ENCODE measurements at regions not wholly inside any gene's neighbourhood (a gene's known extent, or its start where the extent isn't known, plus 50 kb on each side); places are given as distances from the start of the nearest gene placed in this dataset.

DNA sequence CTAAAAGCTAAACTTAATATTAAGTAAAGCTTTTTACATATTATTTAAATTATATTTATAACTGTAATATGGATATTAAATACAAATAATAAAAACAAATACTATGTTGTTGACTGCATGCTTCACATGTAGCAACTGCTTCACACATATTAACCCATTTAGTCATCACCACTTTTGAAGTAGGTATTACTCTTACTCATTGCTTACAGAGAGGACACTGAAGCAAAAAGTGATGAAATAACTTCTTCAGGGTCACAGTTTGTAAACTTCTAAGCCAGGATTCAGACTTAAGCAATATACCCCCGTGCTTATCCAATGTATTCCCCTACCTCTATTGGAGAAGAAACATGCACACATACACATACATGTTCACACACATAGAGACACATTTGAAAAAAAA, 166.6 kb downstream of the DKK2 start:
- H3K27me3 ChIP-seq (ENCODE audit: control insufficient read depth in 1 of 2, insufficient read depth in 2 of 2, low read length in 2 of 2) = no peaks in the 10 kb centered on the region

DNA sequence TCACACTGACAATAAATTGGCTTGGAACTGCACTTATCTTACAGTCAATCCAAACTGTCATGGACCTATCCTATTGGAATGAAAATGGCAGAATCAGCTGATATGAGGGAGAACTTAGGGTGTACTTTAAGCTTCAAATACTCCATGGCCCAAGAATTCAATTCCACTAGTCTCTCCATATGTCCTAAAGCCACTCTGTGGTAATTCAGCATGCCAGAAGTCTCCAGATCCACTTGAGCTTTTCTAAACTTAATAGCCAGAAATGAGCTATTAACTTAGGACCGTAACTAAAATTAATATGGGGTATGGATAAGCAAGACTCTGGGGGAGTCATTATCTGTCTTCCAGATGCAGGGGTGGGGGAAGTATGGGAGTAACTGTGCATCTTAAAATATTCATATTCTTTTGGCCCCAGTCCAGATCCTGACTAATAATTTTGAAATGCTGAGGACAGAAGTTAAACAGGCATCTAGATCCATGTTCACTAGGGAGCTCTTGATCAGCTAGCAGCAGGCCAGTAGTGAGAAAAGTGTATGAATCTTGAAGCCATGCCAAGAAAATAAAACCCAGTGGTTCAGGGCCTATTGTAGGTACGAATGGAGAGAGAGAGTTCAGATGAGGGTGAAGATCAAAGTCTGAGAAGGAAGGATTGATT, 167.6 kb downstream of the DKK2 start:
- H3K27ac ChIP-seq (ENCODE audit: low read depth, low read length) = no peak overlapping the region
- H3K27me3 ChIP-seq (ENCODE audit: control insufficient read depth in 1 of 2, insufficient read depth in 2 of 2, low read length in 2 of 2) = no peaks in the 10 kb centered on the region
- no peaks in the 10 kb centered on the region for H3K36me3 ChIP-seq (ENCODE audit: control insufficient read depth in 1 of 2, insufficient read depth in 2 of 2, low read length in 2 of 2)
- H3K4me3 ChIP-seq (ENCODE audit: low read depth in 1 of 2, low read length in 2 of 2) = no peak overlapping the region
- no peaks in the 10 kb centered on the region for H3K9me3 ChIP-seq (ENCODE audit: control insufficient read depth in 1 of 2, low read length in 2 of 2)
- no peaks in the 10 kb centered on the region for H3K4me1 ChIP-seq (ENCODE audit: control insufficient read depth in 1 of 2, insufficient read depth in 2 of 2, low read length in 2 of 2)
- no peak overlapping the region for H3K9ac ChIP-seq (ENCODE audit: low read depth in 1 of 2, low read length in 2 of 2)

More for the DNA sequence above, 166.6 kb downstream of the DKK2 start:
- no peak overlapping the region for H3K9ac ChIP-seq (ENCODE audit: low read depth in 1 of 2, low read length in 2 of 2)
- no peak overlapping the region for H3K4me3 ChIP-seq (ENCODE audit: low read depth in 1 of 2, low read length in 2 of 2)
- no peak overlapping the region for H3K27ac ChIP-seq (ENCODE audit: low read depth, low read length)
- no peaks in the 10 kb centered on the region for H3K4me1 ChIP-seq (ENCODE audit: control insufficient read depth in 1 of 2, insufficient read depth in 2 of 2, low read length in 2 of 2)
- no peaks in the 10 kb centered on the region for H3K36me3 ChIP-seq (ENCODE audit: control insufficient read depth in 1 of 2, insufficient read depth in 2 of 2, low read length in 2 of 2)
- no peaks in the 10 kb centered on the region for H3K9me3 ChIP-seq (ENCODE audit: control insufficient read depth in 1 of 2, low read length in 2 of 2)

DNA sequence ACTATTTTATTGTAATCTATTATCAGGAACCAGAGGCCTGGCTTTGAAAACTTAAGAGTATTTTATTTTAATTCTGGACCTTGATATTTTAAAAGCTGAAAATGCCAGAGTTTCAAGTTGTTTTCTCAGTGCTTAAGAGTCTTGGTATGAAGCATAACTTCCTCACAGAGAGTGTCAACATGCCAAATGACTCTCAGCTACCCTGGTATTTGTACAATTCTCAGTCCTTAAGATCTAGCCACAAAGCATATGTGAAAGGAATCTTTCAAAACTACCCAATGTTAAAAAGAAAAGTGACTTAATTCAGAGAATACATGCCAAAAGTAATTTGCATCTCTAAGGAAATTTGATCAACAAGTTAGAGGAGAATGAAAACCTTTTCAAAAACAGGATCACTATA, 171.9 kb downstream of the DKK2 start:
- no peaks in the 10 kb centered on the region for H3K27me3 ChIP-seq (ENCODE audit: control insufficient read depth in 1 of 2, insufficient read depth in 2 of 2, low read length in 2 of 2)
- no peaks in the 10 kb centered on the region for H3K9me3 ChIP-seq (ENCODE audit: control insufficient read depth in 1 of 2, low read length in 2 of 2)
- no peaks in the 10 kb centered on the region for H3K36me3 ChIP-seq (ENCODE audit: control insufficient read depth in 1 of 2, insufficient read depth in 2 of 2, low read length in 2 of 2)
- H3K9ac ChIP-seq (ENCODE audit: low read depth in 1 of 2, low read length in 2 of 2) = no peak overlapping the region
- no peaks in the 10 kb centered on the region for H3K4me1 ChIP-seq (ENCODE audit: control insufficient read depth in 1 of 2, insufficient read depth in 2 of 2, low read length in 2 of 2)
- no peak overlapping the region for H3K27ac ChIP-seq (ENCODE audit: low read depth, low read length)
- no peak overlapping the region for H3K4me3 ChIP-seq (ENCODE audit: low read depth in 1 of 2, low read length in 2 of 2)

DNA sequence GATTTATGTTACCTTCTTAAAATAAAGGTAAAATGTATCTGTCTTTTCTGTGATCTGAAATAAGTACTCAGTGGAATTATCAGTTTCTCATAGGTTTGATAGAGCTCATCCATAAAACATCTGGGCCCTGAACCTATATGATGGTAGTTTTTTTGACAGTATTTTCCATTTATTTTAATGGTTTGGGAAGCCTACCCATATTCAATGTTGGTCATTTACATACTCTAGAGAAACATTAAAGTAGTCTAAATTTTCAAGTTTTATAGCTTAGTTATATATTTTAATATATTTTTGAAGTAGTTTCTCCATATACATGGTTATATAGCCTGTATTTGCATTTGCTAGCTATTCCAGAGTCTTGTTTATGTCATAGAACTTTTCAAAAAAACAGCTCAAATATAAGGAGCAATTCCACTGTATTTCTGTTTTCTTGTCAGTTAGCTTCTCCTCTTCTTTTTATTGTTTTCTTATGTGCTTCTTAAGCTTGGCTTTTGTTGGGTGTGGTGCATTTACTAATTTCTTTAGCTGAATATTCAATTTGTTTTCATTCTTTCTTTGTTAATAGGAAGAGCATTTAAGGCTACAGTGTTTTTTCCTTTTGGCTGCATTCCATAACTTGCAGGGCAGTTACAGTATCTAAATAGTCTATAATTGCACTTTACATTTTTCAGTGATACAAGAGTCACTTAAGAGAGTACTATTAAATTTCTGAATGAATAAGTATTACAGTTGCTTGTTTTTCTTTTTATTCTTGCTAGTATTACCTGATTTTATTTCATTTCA, 181.4 kb downstream of the DKK2 start:
- Histone ChIP-seq H3K4me3 (ENCODE audit: low read depth in 1 of 2, low read length in 2 of 2) (no peak overlapping the region), H3K36me3 (ENCODE audit: control insufficient read depth in 1 of 2, insufficient read depth in 2 of 2, low read length in 2 of 2) (no peaks in the 10 kb centered on the region), H3K9me3 (ENCODE audit: control insufficient read depth in 1 of 2, low read length in 2 of 2) (no peaks in the 10 kb centered on the region), H3K27ac (ENCODE audit: low read depth, low read length) (no peak overlapping the region), H3K4me1 (ENCODE audit: control insufficient read depth in 1 of 2, insufficient read depth in 2 of 2, low read length in 2 of 2) (no peaks in the 10 kb centered on the region), H3K9ac (ENCODE audit: low read depth in 1 of 2, low read length in 2 of 2) (no peak overlapping the region), H3K27me3 (ENCODE audit: control insufficient read depth in 1 of 2, insufficient read depth in 2 of 2, low read length in 2 of 2) (no peaks in the 10 kb centered on the region)

DNA sequence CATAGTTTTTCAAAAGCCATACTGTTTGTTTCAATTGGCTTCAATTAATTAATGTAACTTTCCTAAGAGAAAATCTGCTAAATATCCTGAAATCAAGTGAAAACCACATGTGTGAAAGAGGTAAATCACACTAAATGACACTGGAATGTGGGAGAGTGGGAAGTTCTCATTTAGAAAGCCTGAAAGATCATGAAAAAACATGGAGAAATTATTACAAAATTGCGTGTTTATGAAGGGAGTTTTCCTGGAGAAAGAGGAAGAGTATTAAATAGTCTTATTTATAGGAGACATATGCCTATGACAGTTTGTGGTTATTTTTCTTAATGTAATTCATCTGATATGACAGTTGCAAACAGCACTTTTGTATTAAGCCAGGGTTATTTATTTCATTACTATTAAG, 183.7 kb downstream of the DKK2 start:
- Histone ChIP-seq H3K4me3 (ENCODE audit: low read depth in 1 of 2, low read length in 2 of 2) (no peak overlapping the region), H3K36me3 (ENCODE audit: control insufficient read depth in 1 of 2, insufficient read depth in 2 of 2, low read length in 2 of 2) (no peaks in the 10 kb centered on the region), H3K9me3 (ENCODE audit: control insufficient read depth in 1 of 2, low read length in 2 of 2) (no peaks in the 10 kb centered on the region), H3K4me1 (ENCODE audit: control insufficient read depth in 1 of 2, insufficient read depth in 2 of 2, low read length in 2 of 2) (no peaks in the 10 kb centered on the region), H3K27me3 (ENCODE audit: control insufficient read depth in 1 of 2, insufficient read depth in 2 of 2, low read length in 2 of 2) (no peaks in the 10 kb centered on the region), H3K27ac (ENCODE audit: low read depth, low read length) (no peak overlapping the region), H3K9ac (ENCODE audit: low read depth in 1 of 2, low read length in 2 of 2) (no peak overlapping the region)

DNA sequence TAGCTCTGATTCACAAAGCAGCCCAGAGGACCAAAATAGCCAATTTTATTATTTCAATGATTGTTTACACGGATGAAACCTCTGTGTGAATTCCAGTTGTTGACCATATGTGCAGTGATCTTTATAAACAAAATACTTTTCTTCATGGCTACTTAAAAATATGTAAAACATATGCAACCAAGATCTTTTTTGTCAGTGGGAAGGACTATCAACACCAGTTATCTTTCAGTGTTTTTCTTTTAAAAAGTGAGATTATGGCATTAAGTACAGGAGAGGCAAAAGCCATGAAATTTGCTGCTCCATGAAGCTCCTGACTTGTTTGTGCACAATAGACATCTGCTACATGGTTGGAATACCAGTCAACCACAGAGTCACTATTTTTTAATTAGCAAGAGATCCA, 184.4 kb downstream of the DKK2 start:
- Histone ChIP-seq H3K9me3 (ENCODE audit: control insufficient read depth in 1 of 2, low read length in 2 of 2) (no peaks in the 10 kb centered on the region), H3K27ac (ENCODE audit: low read depth, low read length) (no peak overlapping the region), H3K9ac (ENCODE audit: low read depth in 1 of 2, low read length in 2 of 2) (no peak overlapping the region), H3K4me3 (ENCODE audit: low read depth in 1 of 2, low read length in 2 of 2) (no peak overlapping the region), H3K4me1 (ENCODE audit: control insufficient read depth in 1 of 2, insufficient read depth in 2 of 2, low read length in 2 of 2) (no peaks in the 10 kb centered on the region), H3K27me3 (ENCODE audit: control insufficient read depth in 1 of 2, insufficient read depth in 2 of 2, low read length in 2 of 2) (no peaks in the 10 kb centered on the region), H3K36me3 (ENCODE audit: control insufficient read depth in 1 of 2, insufficient read depth in 2 of 2, low read length in 2 of 2) (no peaks in the 10 kb centered on the region)

DNA sequence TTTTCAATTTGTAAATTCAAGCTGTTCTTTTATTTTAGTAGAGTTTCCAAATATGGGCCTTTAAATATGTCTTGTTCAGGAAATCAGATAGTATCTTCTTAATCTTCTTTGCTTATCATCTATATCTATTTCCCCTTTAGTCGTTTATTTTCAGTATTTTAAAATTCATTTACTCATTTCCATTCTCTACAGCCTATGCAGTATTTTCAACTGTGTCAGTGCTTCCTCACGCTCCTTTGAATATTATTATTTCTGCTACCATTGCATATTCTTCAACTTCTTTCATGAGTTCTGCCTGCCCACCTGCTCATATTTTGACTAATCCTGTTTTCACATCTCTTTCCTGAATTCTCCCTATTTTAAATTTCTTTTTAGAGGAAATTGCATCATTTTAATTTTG, 185.4 kb downstream of the DKK2 start:
- Histone ChIP-seq H3K9me3 (ENCODE audit: control insufficient read depth in 1 of 2, low read length in 2 of 2) (no peaks in the 10 kb centered on the region), H3K4me1 (ENCODE audit: control insufficient read depth in 1 of 2, insufficient read depth in 2 of 2, low read length in 2 of 2) (no peaks in the 10 kb centered on the region), H3K4me3 (ENCODE audit: low read depth in 1 of 2, low read length in 2 of 2) (no peak overlapping the region), H3K9ac (ENCODE audit: low read depth in 1 of 2, low read length in 2 of 2) (no peak overlapping the region), H3K36me3 (ENCODE audit: control insufficient read depth in 1 of 2, insufficient read depth in 2 of 2, low read length in 2 of 2) (no peaks in the 10 kb centered on the region), H3K27ac (ENCODE audit: low read depth, low read length) (no peak overlapping the region), H3K27me3 (ENCODE audit: control insufficient read depth in 1 of 2, insufficient read depth in 2 of 2, low read length in 2 of 2) (no peaks in the 10 kb centered on the region)

DNA sequence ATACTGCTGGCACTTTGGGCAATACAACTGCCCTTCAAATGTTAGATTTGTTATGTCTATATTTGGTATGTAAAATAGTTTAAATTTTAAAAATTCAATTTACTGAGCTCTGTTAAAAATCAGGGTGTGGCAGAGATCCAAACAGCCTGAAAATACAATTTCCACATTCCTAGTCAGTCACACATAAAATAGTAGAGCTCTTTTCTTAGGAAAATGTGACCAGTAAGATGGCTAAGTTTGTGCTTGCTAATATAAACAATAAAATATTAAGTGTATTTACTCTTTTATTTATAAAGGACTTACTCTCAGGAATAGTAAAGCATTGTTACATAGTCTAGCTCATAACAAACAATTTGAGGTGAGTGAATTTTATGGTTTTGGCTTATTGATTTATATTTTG, 200.2 kb downstream of the DKK2 start:
- Histone ChIP-seq H3K4me1 (ENCODE audit: control insufficient read depth in 1 of 2, insufficient read depth in 2 of 2, low read length in 2 of 2) (no peaks in the 10 kb centered on the region), H3K27ac (ENCODE audit: low read depth, low read length) (no peak overlapping the region), H3K9ac (ENCODE audit: low read depth in 1 of 2, low read length in 2 of 2) (no peak overlapping the region), H3K9me3 (ENCODE audit: control insufficient read depth in 1 of 2, low read length in 2 of 2) (peaks cover 8 to 10% of the 10 kb centered on the region in 2 donors), H3K36me3 (ENCODE audit: control insufficient read depth in 1 of 2, insufficient read depth in 2 of 2, low read length in 2 of 2) (no peaks in the 10 kb centered on the region), H3K4me3 (ENCODE audit: low read depth in 1 of 2, low read length in 2 of 2) (no peak overlapping the region), H3K27me3 (ENCODE audit: control insufficient read depth in 1 of 2, insufficient read depth in 2 of 2, low read length in 2 of 2) (no peaks in the 10 kb centered on the region)

DNA sequence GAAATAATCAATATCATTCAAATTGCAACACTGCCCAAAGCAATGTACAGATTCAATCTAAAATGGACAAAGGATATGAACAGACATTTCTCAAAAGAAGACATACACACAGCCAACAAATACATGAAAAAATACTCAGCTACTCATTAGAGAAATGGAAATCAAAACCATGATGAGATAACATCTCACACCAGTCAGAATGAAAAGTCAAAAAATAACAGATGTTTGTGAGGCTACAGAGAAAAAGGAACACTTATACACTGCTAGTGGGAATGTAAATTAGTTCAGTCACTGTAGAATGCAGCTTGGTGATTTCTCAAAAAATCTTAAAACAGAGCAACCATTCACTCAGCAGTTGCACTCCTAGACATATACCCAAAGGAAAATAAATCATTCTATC, 205.2 kb downstream of the DKK2 start:
- Histone ChIP-seq H3K4me1 (ENCODE audit: control insufficient read depth in 1 of 2, insufficient read depth in 2 of 2, low read length in 2 of 2) (no peaks in the 10 kb centered on the region), H3K9me3 (ENCODE audit: control insufficient read depth in 1 of 2, low read length in 2 of 2) (no peaks in the 10 kb centered on the region), H3K36me3 (ENCODE audit: control insufficient read depth in 1 of 2, insufficient read depth in 2 of 2, low read length in 2 of 2) (no peaks in the 10 kb centered on the region), H3K9ac (ENCODE audit: low read depth in 1 of 2, low read length in 2 of 2) (no peak overlapping the region), H3K27me3 (ENCODE audit: control insufficient read depth in 1 of 2, insufficient read depth in 2 of 2, low read length in 2 of 2) (no peaks in the 10 kb centered on the region), H3K27ac (ENCODE audit: low read depth, low read length) (no peak overlapping the region), H3K4me3 (ENCODE audit: low read depth in 1 of 2, low read length in 2 of 2) (no peak overlapping the region)

DNA sequence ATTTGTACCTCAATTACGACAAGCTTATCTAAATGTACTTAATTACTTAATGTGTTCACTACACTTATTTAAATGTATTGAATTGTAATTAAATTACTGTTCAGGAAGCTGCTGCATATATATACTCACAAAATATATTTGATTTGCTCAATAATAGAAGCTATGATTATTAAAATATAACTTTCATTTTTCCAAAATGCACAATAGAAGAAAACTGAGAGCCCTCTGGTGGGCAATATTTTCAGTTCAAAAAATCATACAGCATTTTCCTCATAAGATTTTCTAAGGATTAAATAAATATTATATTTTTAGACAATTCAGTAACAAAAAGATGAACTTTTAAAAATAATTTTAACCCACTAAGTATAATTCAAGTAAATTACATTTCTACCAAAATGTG, 217.3 kb downstream of the DKK2 start:
- no peaks in the 10 kb centered on the region for H3K9me3 ChIP-seq (ENCODE audit: control insufficient read depth in 1 of 2, low read length in 2 of 2)
- H3K36me3 ChIP-seq (ENCODE audit: control insufficient read depth in 1 of 2, insufficient read depth in 2 of 2, low read length in 2 of 2) = no peaks in the 10 kb centered on the region
- H3K9ac ChIP-seq (ENCODE audit: low read depth in 1 of 2, low read length in 2 of 2) = no peak overlapping the region
- no peak overlapping the region for H3K27ac ChIP-seq (ENCODE audit: low read depth, low read length)
- H3K27me3 ChIP-seq (ENCODE audit: control insufficient read depth in 1 of 2, insufficient read depth in 2 of 2, low read length in 2 of 2) = no peaks in the 10 kb centered on the region
- no peak overlapping the region for H3K4me3 ChIP-seq (ENCODE audit: low read depth in 1 of 2, low read length in 2 of 2)
- no peaks in the 10 kb centered on the region for H3K4me1 ChIP-seq (ENCODE audit: control insufficient read depth in 1 of 2, insufficient read depth in 2 of 2, low read length in 2 of 2)

Data from duodenal mucosa (tissue), 2 donors.